ENCODE measurements at regions not wholly inside any gene's neighbourhood (a gene's known extent, or its start where the extent isn't known, plus 50 kb on each side); places are given as distances from the start of the nearest gene placed in this dataset.

- in situ Hi-C loops (cut with MboI; ENCODE audit: low pct_unique_long_range_greater_than_20kb, low sequenced_read_pairs, unreplicated experiment), result no loop called here
- TF ChIP-seq, protein P1, sequence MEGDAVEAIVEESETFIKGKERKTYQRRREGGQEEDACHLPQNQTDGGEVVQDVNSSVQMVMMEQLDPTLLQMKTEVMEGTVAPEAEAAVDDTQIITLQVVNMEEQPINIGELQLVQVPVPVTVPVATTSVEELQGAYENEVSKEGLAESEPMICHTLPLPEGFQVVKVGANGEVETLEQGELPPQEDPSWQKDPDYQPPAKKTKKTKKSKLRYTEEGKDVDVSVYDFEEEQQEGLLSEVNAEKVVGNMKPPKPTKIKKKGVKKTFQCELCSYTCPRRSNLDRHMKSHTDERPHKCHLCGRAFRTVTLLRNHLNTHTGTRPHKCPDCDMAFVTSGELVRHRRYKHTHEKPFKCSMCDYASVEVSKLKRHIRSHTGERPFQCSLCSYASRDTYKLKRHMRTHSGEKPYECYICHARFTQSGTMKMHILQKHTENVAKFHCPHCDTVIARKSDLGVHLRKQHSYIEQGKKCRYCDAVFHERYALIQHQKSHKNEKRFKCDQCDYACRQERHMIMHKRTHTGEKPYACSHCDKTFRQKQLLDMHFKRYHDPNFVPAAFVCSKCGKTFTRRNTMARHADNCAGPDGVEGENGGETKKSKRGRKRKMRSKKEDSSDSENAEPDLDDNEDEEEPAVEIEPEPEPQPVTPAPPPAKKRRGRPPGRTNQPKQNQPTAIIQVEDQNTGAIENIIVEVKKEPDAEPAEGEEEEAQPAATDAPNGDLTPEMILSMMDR (IDR thresholded peaks at IDR 0.05; ENCODE audit: extremely low read depth, insufficient read depth, missing control alignments), result no peak
- no peak for DNase-seq (ENCODE audit: low spot score)
Observed at GRCh38 chr20:53829255-53829723, 235.7 kb upstream of the ZNF217 start.

DNA sequence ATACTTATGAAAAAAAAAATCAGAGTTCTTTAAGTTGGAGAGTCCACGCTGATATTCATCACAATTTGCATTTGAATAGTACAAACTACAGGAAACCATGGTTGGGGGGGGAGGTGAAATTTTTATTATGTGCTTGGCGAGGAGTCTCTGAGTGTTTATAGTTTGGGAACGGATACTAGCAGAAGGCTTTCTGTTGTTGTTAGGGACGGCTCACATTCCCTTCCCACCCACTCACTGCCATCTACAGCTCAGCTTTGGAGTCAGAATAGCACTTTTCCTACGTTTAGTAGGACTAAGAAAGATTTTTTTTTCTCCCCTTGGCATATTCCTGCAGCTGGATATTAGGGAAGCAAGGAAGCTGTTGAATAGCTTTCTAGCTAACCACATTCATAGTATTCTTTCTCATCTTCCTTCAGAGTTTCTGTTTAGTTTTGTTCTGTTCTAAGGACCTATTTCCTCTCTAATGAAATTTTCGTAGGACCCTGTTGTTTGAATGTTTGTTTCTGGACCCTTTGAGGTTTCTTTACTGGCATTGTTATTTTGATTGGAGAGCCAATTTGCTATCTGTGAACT lies 235.1 kb upstream of the ZNF217 start:
- TF ChIP-seq, protein P1 (IDR thresholded peaks at IDR 0.05; ENCODE audit: extremely low read depth, insufficient read depth, missing control alignments), result no peak
- in situ Hi-C loops (cut with MboI; ENCODE audit: low pct_unique_long_range_greater_than_20kb, low sequenced_read_pairs, unreplicated experiment), result no loop called here
- no peak for DNase-seq (ENCODE audit: low spot score)

GRCh38 chr20:53828088-53828681 lies 234.5 kb upstream of the ZNF217 start:
- in situ Hi-C loops (cut with MboI; ENCODE audit: low pct_unique_long_range_greater_than_20kb, low sequenced_read_pairs, unreplicated experiment), result no loop called here
- DNase-seq (ENCODE audit: low spot score), result no peak
- TF ChIP-seq, protein P1 (IDR thresholded peaks at IDR 0.05; ENCODE audit: extremely low read depth, insufficient read depth, missing control alignments), result no peak

- DNase-seq (ENCODE audit: low spot score), result no peak
- TF ChIP-seq, protein P1 (IDR thresholded peaks at IDR 0.05; ENCODE audit: extremely low read depth, insufficient read depth, missing control alignments), result no peak
- in situ Hi-C loops (cut with MboI; ENCODE audit: low pct_unique_long_range_greater_than_20kb, low sequenced_read_pairs, unreplicated experiment), result no loop called here
Observed at GRCh38 chr20:53827292-53828087, 233.9 kb upstream of the ZNF217 start.

DNA sequence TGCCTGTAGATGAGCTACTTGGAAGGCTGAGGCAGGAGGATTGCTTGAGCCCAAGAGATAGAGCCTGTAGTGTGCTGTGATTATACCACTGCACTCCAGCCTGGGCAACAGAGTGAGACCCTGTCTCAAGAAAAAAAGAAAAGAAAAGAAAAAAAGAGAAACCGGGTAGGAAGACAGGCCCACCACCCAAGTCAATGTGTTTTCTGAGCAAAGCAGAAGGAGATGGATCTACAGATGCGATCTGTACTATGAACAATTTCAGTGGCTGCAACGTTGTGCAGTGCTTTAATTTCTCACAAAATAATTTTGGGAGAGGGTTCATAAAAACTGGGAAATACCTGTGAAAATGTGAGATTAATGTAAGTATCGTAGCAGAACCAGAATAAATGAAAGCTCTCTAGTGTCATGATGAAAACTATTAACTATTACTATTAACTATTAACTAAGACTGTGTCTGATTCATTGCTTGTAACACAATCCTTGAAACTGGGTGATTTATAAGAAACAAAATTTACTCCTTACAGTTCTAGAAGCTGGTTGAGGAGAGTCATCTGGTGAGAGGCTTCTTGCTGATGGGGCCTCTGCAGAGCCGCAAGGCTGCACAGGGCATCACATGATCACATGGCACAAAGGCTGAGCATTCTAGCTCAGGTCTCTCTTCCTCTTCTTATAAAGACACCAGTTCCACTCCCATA lies 233.1 kb upstream of the ZNF217 start:
- no peak for DNase-seq (ENCODE audit: low spot score)
- TF ChIP-seq, protein P1 (IDR thresholded peaks at IDR 0.05; ENCODE audit: extremely low read depth, insufficient read depth, missing control alignments), result no peak
- in situ Hi-C loops (cut with MboI; ENCODE audit: low pct_unique_long_range_greater_than_20kb, low sequenced_read_pairs, unreplicated experiment), result no loop called here

DNA sequence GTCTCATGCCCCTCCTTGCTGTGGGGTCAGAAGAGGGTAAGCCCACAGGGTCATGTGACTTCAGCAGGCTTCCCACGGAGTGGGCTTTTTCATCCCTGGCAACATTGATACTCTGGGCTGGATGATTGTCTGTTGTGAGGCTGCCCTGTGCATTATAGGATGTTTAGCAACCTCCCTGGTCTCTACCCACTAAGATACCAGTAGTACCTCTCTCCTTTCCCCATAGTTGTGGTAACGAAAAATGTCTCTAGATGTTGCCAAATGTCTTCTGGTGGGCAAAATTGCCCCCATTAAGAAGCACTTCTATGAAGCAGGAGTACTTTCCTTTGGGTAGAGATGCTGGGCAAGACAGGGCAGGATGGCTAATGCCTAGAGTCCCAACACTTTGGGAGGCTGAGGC lies 232.5 kb upstream of the ZNF217 start:
- in situ Hi-C loops (cut with MboI; ENCODE audit: low pct_unique_long_range_greater_than_20kb, low sequenced_read_pairs, unreplicated experiment), result no loop called here
- DNase-seq (ENCODE audit: low spot score), result no peak
- TF ChIP-seq, protein P1 (IDR thresholded peaks at IDR 0.05; ENCODE audit: extremely low read depth, insufficient read depth, missing control alignments), result no peak
